Sigmoid colon (tissue), 4 donors: ENCODE measurements at regions not wholly inside any gene's neighbourhood (a gene's known extent, or its start where the extent isn't known, plus 50 kb on each side); places are given as distances from the start of the nearest gene placed in this dataset.

Experiments used
- POLR2A ChIP-seq, 2 donors: fragments of 450-650 bp; IDR thresholded peaks; one replicate each; pipeline ENCODE4 v1.6.1; 2016; ENCODE audit warnings: antibody characterized with exemption in 2 of 2, mild to moderate bottlenecking in 2 of 2, moderate library complexity in 2 of 2
- POLR2AphosphoS5 ChIP-seq, 4 donors: sonication (generic); formaldehyde crosslinking; IDR thresholded peaks; one replicate each; pipeline ENCODE4 v1.6.1; 2017; ENCODE audit warnings: antibody characterized with exemption in 4 of 4
- TF ChIP-seq, protein P1 (sequence below), 4 experiments: fragments of 450-650 bp in 3 of 4; fragments of 200-600 bp in 1 of 4; IDR thresholded peaks; one replicate each; pipeline ENCODE4 v1.5.1; 2016 to 2019; ENCODE audit warnings: antibody characterized with exemption in 4 of 4, mild to moderate bottlenecking in 3 of 4, moderate library complexity in 2 of 4

DNA sequence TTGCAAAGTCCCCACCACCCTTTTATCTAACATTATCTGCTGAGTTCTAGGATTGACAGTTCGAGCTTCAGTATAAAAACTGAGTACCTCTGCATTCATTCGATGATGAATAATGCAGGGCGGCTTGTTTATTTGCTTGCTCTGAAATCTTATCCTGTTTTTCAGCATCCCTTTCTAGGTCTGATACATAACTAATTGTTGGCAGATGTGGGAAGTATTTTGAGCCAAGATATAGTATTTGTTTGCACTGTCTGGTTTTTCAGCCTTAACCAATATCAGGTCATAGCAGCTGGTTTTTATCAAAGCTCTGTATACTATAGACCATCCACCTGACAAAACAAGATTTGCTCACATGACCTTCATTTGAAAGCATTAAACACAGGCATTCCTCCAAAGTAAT is 161.4 kb downstream of the TFEC start:
- no peak for TF ChIP-seq POLR2AphosphoS5 (IDR thresholded peaks at IDR 0.05)
- TF ChIP-seq, protein P1, sequence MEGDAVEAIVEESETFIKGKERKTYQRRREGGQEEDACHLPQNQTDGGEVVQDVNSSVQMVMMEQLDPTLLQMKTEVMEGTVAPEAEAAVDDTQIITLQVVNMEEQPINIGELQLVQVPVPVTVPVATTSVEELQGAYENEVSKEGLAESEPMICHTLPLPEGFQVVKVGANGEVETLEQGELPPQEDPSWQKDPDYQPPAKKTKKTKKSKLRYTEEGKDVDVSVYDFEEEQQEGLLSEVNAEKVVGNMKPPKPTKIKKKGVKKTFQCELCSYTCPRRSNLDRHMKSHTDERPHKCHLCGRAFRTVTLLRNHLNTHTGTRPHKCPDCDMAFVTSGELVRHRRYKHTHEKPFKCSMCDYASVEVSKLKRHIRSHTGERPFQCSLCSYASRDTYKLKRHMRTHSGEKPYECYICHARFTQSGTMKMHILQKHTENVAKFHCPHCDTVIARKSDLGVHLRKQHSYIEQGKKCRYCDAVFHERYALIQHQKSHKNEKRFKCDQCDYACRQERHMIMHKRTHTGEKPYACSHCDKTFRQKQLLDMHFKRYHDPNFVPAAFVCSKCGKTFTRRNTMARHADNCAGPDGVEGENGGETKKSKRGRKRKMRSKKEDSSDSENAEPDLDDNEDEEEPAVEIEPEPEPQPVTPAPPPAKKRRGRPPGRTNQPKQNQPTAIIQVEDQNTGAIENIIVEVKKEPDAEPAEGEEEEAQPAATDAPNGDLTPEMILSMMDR (IDR thresholded peaks at IDR 0.05), result no peak
- TF ChIP-seq POLR2A (IDR thresholded peaks at IDR 0.05), result no peak
